ENCODE measurements at regions not wholly inside any gene's neighbourhood (a gene's known extent, or its start where the extent isn't known, plus 50 kb on each side); places are given as distances from the start of the nearest gene placed in this dataset.

GRCh38 chr5:87827539-87827938 is 414.8 kb upstream of the CCNH start:
- TF ChIP-seq MXI1 (conservative IDR thresholded peaks at IDR 0.05; ENCODE audit: poor library complexity, severe bottlenecking) (no peak), EP300 (conservative IDR thresholded peaks at IDR 0.05; ENCODE audit: poor library complexity, severe bottlenecking) (no peak), TAF1 (IDR thresholded peaks at IDR 0.05; ENCODE audit: low read depth) (no peak), POLR2AphosphoS5 (IDR thresholded peaks at IDR 0.05) (no peak), SMC3 (conservative IDR thresholded peaks at IDR 0.05; ENCODE audit: poor library complexity) (no peak), CTCF (IDR thresholded peaks at IDR 0.05; ENCODE audit: poor library complexity, severe bottlenecking) (no peak), REST (IDR thresholded peaks at IDR 0.05; ENCODE audit: borderline replicate concordance) (no peak), RAD21 (conservative IDR thresholded peaks at IDR 0.05) (no peak), EZH2 (IDR thresholded peaks at IDR 0.05; ENCODE audit: borderline replicate concordance, insufficient read depth, low read length, poor library complexity, severe bottlenecking) (no peak)
- H3K36me3 ChIP-seq (ENCODE audit: insufficient read depth, low read length) = no peaks in the 10 kb centered on the region
- no peak overlapping the region for H3K9ac ChIP-seq (ENCODE audit: low read length)
- H3K79me2 ChIP-seq (replicated peaks; ENCODE audit: insufficient read depth, low read length) = no peaks in the 10 kb centered on the region
- no peaks in the 10 kb centered on the region for H3K27me3 ChIP-seq (ENCODE audit: insufficient read depth, low read depth, low read length)
- no peak overlapping the region for H2AFZ ChIP-seq (ENCODE audit: low read depth, low read length)
- no peaks in the 10 kb centered on the region for H3K9me3 ChIP-seq (ENCODE audit: low read length)
- no peaks in the 10 kb centered on the region for H4K20me1 ChIP-seq (ENCODE audit: insufficient read depth)
- no peaks in the 10 kb centered on the region for H3K9me2 ChIP-seq (ENCODE audit: insufficient read depth, low read length)
- no peak overlapping the region for H3K4me2 ChIP-seq (ENCODE audit: low read length)
- no peak overlapping the region for H3K27ac ChIP-seq (ENCODE audit: low read length)
- H3K4me3 ChIP-seq (ENCODE audit: low read length) = no peak overlapping the region
- H3F3A ChIP-seq (ENCODE audit: insufficient read depth, low read length, poor library complexity, severe bottlenecking) = no peaks in the 10 kb centered on the region

- no peak overlapping the region for H3K9ac ChIP-seq (ENCODE audit: low read length)
- no peaks in the 10 kb centered on the region for H3K27me3 ChIP-seq (ENCODE audit: insufficient read depth, low read depth, low read length)
- H3K79me2 ChIP-seq (replicated peaks; ENCODE audit: insufficient read depth, low read length) = no peaks in the 10 kb centered on the region
- H3K4me2 ChIP-seq (ENCODE audit: low read length) = no peak overlapping the region
- no peaks in the 10 kb centered on the region for H3K9me3 ChIP-seq (ENCODE audit: low read length)
- H3F3A ChIP-seq (ENCODE audit: insufficient read depth, low read length, poor library complexity, severe bottlenecking) = no peaks in the 10 kb centered on the region
- no peak overlapping the region for H3K4me3 ChIP-seq (ENCODE audit: low read length)
- H3K36me3 ChIP-seq (ENCODE audit: insufficient read depth, low read length) = no peaks in the 10 kb centered on the region
- no peak overlapping the region for H3K27ac ChIP-seq (ENCODE audit: low read length)
- no peaks in the 10 kb centered on the region for H4K20me1 ChIP-seq (ENCODE audit: insufficient read depth)
- TF ChIP-seq EP300 (conservative IDR thresholded peaks at IDR 0.05; ENCODE audit: poor library complexity, severe bottlenecking) (no peak), MXI1 (conservative IDR thresholded peaks at IDR 0.05; ENCODE audit: poor library complexity, severe bottlenecking) (no peak), POLR2AphosphoS5 (IDR thresholded peaks at IDR 0.05) (no peak), REST (IDR thresholded peaks at IDR 0.05; ENCODE audit: borderline replicate concordance) (no peak), SMC3 (conservative IDR thresholded peaks at IDR 0.05; ENCODE audit: poor library complexity) (no peak), CTCF (IDR thresholded peaks at IDR 0.05; ENCODE audit: poor library complexity, severe bottlenecking) (no peak), EZH2 (IDR thresholded peaks at IDR 0.05; ENCODE audit: borderline replicate concordance, insufficient read depth, low read length, poor library complexity, severe bottlenecking) (no peak), RAD21 (conservative IDR thresholded peaks at IDR 0.05) (no peak), TAF1 (IDR thresholded peaks at IDR 0.05; ENCODE audit: low read depth) (no peak)
- H3K9me2 ChIP-seq (ENCODE audit: insufficient read depth, low read length) = no peaks in the 10 kb centered on the region
- no peak overlapping the region for H2AFZ ChIP-seq (ENCODE audit: low read depth, low read length)
These were observed 413.8 kb upstream of the CCNH start for GRCh38 chr5:87826507-87826906.

Measured in neural cell (in vitro differentiated cells).